ENCODE measurements at regions not wholly inside any gene's neighbourhood (a gene's known extent, or its start where the extent isn't known, plus 50 kb on each side); places are given as distances from the start of the nearest gene placed in this dataset.

DNA sequence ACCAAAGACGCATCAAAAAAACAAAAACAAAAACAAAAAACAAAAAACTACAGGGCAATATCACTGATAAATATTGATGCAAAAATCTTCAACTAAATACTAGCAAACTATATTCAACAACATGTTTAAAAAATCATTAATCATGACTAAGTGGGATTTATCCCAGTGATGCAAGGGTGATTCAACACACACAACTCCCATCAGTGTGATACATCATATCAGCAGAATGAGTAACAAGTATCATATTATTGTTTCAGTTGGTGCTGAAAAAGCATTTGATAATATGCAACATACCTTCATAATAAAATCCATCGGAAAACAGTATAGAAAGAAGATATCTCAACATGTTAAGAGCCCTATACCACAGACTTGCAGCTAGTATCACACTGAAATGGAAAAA lies 953.0 kb downstream of the AMY1C start:
- TF ChIP-seq, protein P1, sequence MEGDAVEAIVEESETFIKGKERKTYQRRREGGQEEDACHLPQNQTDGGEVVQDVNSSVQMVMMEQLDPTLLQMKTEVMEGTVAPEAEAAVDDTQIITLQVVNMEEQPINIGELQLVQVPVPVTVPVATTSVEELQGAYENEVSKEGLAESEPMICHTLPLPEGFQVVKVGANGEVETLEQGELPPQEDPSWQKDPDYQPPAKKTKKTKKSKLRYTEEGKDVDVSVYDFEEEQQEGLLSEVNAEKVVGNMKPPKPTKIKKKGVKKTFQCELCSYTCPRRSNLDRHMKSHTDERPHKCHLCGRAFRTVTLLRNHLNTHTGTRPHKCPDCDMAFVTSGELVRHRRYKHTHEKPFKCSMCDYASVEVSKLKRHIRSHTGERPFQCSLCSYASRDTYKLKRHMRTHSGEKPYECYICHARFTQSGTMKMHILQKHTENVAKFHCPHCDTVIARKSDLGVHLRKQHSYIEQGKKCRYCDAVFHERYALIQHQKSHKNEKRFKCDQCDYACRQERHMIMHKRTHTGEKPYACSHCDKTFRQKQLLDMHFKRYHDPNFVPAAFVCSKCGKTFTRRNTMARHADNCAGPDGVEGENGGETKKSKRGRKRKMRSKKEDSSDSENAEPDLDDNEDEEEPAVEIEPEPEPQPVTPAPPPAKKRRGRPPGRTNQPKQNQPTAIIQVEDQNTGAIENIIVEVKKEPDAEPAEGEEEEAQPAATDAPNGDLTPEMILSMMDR (IDR thresholded peaks at IDR 0.05) = no peak
- TF ChIP-seq POLR2A (IDR thresholded peaks at IDR 0.05) (no peak), POLR2AphosphoS5 (IDR thresholded peaks at IDR 0.05) (no peak)
